GM18498 (cell line): ENCODE measurements at regions not wholly inside any gene's neighbourhood (a gene's known extent, or its start where the extent isn't known, plus 50 kb on each side); places are given as distances from the start of the nearest gene placed in this dataset.

Experiments
- ATAC-seq: cut with Tn5 transposase; IDR thresholded peaks from one replicate; pipeline ENCODE4 v1.9.1; 2021; ENCODE audit warnings: mild to moderate bottlenecking, moderate library complexity; ENCODE audit not compliant: unreplicated experiment

DNA sequence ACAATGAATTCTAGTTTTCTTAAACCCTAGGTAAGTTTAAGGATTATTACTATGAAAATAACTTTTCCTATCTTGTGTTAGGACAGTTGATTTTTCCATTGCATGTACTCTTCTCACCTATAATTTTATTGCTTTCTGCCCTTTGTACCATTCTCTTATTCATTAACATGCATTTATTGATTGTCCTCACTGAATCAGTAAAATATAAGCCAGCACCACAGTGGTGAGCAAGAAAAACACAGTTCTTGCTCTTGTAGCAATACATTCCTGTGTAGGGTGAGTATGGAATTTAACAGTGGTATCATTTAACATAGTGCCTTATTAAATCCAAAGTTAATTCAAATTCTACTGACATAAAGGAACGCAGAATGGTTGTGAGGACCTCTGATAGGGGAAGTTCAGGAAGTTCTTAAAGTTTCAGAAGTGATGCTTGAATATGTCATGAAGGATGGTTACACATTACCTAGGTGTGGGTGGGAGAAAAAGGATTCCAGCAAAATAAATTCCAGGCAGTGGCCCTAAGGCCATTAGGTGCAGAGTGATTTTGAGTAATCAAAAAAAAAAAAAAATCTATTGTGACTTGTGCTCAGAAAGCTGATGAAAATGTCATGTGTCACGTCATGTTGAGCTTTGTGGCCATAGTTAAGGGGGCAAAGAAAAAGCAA, 104.7 kb upstream of the DSEL start:
- no peak for ATAC-seq

- ATAC-seq, result no peak
Measured at GRCh38 chr18:67618061-67618460, 101.5 kb upstream of the DSEL start.

GRCh38 chr18:67615876-67616275, 99.4 kb upstream of the DSEL start:
- ATAC-seq, result no peak

- ATAC-seq, result no peak
Measured at GRCh38 chr18:67613731-67614130, 97.2 kb upstream of the DSEL start.

DNA sequence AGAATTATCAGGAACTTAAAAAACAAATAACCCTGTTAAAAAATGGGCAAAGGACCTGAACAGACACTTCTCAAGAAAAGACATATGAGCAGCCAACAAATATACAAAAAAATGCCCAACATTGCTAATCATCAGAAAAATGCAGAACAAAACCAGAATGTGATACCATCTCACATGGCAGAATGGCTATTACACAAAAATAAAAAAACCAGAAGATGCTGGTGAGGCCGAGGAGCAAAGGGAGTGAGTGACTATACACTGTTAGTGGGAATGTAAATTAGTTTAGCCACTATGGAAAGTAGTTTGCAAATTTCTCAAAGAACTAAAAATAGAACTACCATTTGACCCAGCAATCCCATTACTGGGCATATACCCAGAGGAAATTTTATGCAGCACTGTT, 95.8 kb upstream of the DSEL start:
- ATAC-seq, result no peak

DNA sequence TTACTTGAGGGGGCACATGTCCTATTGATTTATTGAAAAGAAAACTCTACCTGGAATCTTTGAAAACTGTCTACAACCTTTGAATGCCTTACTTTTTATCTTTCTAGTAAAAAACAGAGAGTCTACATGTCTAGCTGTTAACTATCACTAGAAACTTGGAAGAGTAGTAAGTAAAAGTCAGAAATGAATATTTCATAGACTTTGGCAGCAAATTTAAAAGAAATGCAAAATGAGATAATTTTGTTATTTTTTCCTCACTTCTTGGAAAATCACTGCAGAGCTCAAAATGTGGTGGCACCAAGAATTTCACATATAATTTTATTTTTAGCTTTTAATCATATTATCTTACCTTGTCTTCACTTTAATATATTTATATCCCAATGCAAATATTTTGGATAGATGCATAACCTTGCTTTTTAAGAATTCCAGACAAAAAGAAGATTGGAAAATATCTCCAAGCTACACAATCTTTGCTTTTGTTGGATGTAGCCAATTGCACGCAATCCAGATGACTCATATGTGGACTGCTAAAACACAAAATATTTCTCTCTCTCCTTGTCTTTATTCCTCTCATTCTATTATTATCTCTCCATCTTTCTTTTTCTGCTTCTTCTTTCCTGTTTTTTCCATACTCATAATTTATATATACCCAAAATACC, 92.2 kb upstream of the DSEL start:
- ATAC-seq, result no peak

DNA sequence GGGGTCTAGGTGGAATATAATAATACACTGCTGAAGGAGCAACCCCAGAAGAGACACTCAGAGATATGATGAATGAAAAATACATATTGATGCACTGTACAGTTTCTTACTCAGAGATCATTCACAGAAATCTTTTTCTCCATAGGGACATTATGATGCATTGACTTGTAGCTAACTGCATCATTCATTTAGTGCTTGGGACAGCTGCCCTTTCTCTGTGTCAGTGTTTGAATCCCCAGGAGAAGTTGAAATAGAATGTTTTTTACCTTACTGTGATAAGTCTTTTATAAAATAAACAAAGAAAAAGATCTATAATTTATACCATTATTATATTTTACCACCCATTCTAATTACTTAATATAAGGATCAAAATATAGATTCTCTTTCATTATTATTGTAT, 91.7 kb upstream of the DSEL start:
- ATAC-seq, result no peak

GRCh38 chr18:67600181-67601180, 84.0 kb upstream of the DSEL start:
- no peak for ATAC-seq

GRCh38 chr18:67599277-67599676, 82.8 kb upstream of the DSEL start:
- ATAC-seq, result no peak

GRCh38 chr18:67597759-67598158, 81.2 kb upstream of the DSEL start:
- no peak for ATAC-seq

GRCh38 chr18:67596003-67596402, 79.5 kb upstream of the DSEL start:
- ATAC-seq, result no peak

DNA sequence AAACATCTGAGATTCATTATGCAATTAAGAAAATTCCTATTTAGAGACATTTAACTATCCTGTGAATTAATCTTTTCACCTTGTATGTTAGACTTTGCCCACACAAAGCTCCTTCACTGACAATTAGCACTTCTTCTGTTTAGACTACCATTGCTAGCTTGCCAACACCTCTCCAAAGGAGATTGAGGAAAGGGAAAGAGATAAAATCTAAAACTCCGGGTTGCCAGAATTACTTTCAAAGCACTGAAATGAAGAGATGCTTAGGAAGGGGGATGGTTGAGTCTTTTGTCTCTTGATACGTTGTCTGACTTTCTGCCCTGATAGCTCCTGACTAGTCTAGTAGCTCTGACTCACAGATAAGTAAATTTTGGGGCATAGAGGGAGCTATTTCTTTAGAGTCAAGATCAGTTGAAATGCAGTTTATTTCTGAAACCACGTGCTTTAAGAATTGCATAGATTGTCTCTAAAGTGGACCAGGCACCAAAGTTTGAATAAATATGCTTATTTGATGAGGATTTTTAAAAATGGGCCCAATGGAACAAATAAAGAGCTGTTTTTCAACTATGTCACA, 74.1 kb upstream of the DSEL start:
- ATAC-seq, result no peak

GRCh38 chr18:67589325-67589724, 72.8 kb upstream of the DSEL start:
- ATAC-seq, result no peak

DNA sequence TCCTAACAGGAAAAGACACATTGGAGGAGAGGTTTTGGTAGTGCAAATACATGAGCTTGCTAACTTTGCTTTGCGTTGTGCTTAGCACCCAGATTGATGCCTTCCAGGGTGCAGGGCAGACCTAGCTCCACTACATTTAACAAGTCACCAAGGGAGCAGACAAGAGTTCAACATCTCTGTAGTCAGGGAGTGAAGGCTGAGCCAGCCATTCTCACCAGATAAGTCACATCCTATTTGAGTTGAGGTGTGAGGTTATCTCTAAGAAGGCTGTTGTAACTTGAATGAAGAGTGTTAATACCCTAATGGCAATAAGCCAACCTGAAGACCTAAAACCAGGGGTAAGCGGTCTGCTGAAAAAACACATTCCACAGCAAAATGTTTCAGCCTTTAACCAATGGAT, 69.6 kb upstream of the DSEL start:
- no peak for ATAC-seq

- ATAC-seq, result no peak
Measured at GRCh38 chr18:67583621-67584020, 67.1 kb upstream of the DSEL start.

DNA sequence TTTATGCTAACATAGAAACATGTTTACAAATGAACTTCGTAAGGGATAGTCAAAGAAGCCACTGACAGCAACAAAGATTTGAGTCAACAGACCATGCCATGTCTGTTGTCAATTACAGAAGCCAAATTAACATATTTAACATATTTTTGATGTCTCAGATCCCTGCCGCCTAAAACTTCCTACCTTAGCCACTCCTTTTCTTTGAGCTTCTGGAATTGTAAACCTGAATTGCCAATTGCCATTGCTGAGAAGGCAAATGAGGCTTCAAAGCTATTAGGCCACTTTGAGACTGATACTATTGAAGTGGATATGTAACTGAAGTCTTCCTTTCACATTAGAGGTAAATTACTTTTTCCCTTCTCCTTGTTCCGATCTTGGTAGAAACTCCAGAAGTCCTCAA, 66.0 kb upstream of the DSEL start:
- no peak for ATAC-seq

DNA sequence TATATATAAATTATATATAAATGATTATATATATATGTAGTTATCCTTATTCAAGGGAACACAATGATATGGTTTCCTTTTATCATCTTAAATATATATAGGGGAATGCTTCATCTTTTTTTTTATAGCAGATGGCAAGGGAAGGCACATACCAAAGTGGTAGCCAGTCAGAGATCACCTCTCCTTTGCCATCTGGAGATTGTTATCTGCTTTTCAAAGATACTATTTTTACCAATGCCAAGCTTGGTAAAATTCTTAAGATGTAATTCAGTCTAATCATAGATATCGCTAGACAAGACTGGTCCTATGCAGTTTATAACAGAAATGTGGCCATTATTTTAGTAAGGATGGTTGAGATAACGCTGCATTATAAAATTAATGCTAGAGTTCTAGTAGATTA, 64.7 kb upstream of the DSEL start:
- no peak for ATAC-seq

- no peak for ATAC-seq
Measured at GRCh38 chr18:67577386-67577785, 60.9 kb upstream of the DSEL start.

DNA sequence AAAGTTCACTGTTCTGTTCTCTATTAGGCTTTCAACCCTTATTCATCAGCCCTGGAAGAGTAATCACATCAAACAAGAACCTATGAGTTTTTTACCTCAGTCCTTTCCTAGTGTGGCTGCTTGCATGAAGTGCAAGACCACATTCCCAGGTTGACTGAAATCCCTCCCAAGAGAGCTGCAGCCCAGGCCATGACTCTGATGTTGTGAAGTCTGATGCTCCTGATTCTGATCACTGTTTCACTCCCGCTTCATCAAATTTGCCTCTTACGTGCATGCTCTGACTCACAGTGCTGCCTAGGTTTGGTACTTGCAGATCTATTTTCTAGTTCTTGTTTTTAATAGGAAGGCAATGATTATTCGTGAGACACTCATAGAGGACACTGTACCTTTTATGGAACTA, 58.2 kb upstream of the DSEL start:
- ATAC-seq, result no peak

DNA sequence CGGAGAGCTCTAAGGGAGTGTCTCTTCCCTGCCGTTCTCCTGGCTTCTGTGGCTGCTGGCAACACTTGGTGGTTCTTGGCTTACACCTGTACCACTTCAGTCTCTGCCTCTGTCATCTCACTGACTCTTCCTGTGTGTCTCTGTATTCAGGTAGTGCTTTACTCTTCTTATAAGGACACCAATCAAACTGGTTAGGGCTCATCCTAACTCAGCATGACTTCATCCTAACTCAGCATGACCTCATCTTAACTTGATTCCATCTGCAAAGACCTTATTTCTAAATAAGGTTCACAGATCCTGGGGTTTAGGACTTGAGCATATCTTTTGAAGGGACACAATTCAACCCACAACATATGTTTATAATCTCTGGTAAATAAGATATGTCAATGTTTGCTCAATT, 51.6 kb upstream of the DSEL start:
- ATAC-seq, result no peak
